ENCODE measurements at regions not wholly inside any gene's neighbourhood (a gene's known extent, or its start where the extent isn't known, plus 50 kb on each side); places are given as distances from the start of the nearest gene placed in this dataset.

- DNase-seq: no peak
Observed at GRCh38 chr2:128498086-128498485, 179.4 kb upstream of the HS6ST1 start.

- DNase-seq: no peak
Observed at GRCh38 chr2:128498589-128498988, 179.9 kb upstream of the HS6ST1 start.

- no peak for DNase-seq
Observed at GRCh38 chr2:128499367-128500137, 180.9 kb upstream of the HS6ST1 start.

GRCh38 chr2:128500138-128500800 lies 181.6 kb upstream of the HS6ST1 start:
- DNase-seq: no peak

GRCh38 chr2:128501006-128501690 lies 182.5 kb upstream of the HS6ST1 start:
- DNase-seq: no peak

GRCh38 chr2:128501700-128502099 lies 183.0 kb upstream of the HS6ST1 start:
- DNase-seq: no peak

- no peak for DNase-seq
Observed at GRCh38 chr2:128502200-128502599, 183.5 kb upstream of the HS6ST1 start.

GRCh38 chr2:128502638-128503246 lies 184.1 kb upstream of the HS6ST1 start:
- DNase-seq: no peak

- no peak for DNase-seq
Observed at GRCh38 chr2:128503399-128504245, 185.0 kb upstream of the HS6ST1 start.

- no peak for DNase-seq
Observed at GRCh38 chr2:128504246-128505149, 185.8 kb upstream of the HS6ST1 start.

GRCh38 chr2:128505150-128505490 lies 186.5 kb upstream of the HS6ST1 start:
- no peak for DNase-seq

GRCh38 chr2:128505575-128506526 lies 187.2 kb upstream of the HS6ST1 start:
- DNase-seq: no peak

GRCh38 chr2:128506534-128506933 lies 187.9 kb upstream of the HS6ST1 start:
- no peak for DNase-seq

GRCh38 chr2:128510701-128511397 lies 192.2 kb upstream of the HS6ST1 start:
- no peak for DNase-seq

- DNase-seq: no peak
Observed at GRCh38 chr2:128511731-128512378, 193.2 kb upstream of the HS6ST1 start.

GRCh38 chr2:128512379-128513115 lies 193.9 kb upstream of the HS6ST1 start:
- DNase-seq: no peak

GRCh38 chr2:128513116-128513960 lies 194.7 kb upstream of the HS6ST1 start:
- no peak for DNase-seq

GRCh38 chr2:128513961-128514283 lies 195.3 kb upstream of the HS6ST1 start:
- no peak for DNase-seq
